Stimulated activated CD4-positive, alpha-beta T cell treated with anti-CD3 and anti-CD28 coated beads, Interleukin-15, amount 100 ng/mL, for 48 hours (primary cell): ENCODE measurements at regions not wholly inside any gene's neighbourhood (a gene's known extent, or its start where the extent isn't known, plus 50 kb on each side); places are given as distances from the start of the nearest gene placed in this dataset.

Experiments
- DNase-seq, 2 donors: peaks; one replicate each; pipeline ENCODE4 v3.0.0-alpha.2; 2020; ENCODE audit warnings: low read depth in 2 of 2

GRCh38 chr2:240284503-240285259 is 144.2 kb upstream of the OTOS start:
- DNase-seq: no peak

DNA sequence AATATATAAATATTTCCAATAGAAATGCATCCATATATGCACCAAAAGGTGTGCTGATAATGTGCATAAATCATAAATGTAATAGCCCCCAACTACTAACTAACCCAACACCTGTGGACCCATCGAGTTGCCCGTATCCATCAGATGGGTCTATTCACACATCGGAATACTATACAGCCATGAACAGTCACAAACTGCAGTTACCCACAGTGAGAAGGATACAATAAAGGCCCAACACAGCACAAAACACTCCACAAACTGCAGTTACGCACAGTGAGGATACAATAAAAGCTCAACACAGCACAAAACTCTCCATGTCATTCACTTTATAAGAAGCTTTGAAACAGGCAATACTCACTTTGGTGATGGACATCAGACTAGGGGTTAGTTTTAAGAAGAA is 145.3 kb upstream of the OTOS start:
- DNase-seq: no peak

- no peak for DNase-seq
Observed at GRCh38 chr2:240286596-240286995, 146.1 kb upstream of the OTOS start.

DNA sequence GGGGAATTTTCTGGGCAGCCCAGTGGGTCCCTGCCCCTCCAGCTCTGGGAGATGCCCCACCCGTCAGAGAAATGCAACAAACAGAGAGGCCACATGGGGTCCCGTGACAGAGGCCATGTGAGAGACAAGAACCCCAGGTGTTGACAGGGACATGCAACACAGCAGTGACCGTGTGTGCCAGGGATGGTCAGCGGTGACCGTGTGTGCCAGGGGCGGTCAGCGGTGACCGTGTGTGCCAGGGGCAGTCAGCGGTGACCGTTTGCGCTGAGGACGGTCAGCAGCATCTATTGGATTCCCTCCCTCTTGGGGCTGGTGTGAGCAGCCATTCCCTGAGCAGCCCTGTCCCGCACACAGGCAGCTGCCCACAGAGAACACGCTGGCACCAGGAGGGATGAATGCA is 146.6 kb upstream of the OTOS start:
- DNase-seq: no peak

DNA sequence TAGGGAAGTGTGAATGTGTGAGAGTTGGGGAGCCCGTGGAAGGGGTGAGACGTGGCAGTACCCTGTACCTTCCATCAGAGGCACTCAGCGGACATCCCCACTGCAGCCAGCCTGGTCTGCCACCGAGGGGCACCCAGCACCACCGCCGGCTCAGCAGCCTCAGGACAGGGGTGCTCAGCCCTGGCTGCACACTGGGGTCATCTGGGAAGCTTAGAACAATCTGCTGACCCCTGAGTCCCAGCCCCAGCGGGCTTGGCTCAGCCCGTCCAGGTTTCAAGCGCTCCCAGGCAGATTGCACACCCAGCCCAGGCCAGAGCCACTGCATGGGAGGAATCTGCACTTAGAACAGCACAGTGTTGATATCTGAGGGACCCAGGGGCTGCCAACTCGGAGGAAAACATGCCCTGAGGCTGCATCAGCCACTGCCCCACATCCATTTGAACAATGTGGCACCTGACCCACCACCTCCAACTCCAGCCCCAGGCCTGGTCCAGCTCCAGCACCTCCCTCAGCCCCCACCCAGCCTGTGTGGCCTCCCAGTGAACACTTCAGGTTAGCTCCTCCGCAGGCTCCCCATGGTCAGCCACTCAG is 147.1 kb upstream of the OTOS start:
- DNase-seq: no peak

- DNase-seq: no peak
Observed at GRCh38 chr2:240288087-240288521, 147.4 kb upstream of the GPC1 start.

- no peak for DNase-seq
Observed at GRCh38 chr2:240289701-240290431, 145.6 kb upstream of the GPC1 start.

GRCh38 chr2:240290432-240291336 is 144.8 kb upstream of the GPC1 start:
- DNase-seq: no peak

DNA sequence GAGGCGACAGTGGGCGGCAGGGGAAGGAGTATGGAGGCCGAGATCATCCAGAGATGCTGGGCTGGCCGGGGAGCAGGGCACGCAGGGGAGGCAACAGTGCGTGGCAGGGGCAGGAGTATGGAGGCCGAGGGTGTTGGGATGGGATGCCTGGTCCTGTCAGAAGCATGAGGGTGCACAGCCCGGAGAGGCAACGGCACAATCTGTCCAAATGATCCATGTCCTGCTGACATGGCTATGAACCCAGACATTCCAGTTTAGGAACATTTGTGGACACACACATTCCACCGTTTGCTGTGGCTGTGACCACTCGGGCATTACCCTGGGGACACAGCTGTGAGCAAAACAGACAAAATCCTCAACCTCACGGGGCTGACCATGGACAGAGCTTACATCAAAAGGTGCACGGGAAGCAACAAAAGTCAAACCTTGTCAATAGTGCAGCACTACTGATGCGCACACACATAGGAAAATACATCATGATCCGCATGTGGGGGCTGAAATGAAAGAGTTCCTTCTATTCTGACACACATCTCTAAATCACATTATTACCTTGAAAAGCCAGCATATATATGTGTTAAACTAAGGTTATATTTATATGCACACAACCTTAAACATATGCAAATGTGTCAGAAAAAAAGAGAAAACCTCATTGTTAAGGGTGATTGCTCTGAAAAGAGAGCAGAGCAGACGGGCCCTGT is 144.0 kb upstream of the GPC1 start:
- DNase-seq: no peak

- DNase-seq: no peak
Observed at GRCh38 chr2:240292035-240292574, 143.4 kb upstream of the GPC1 start.

DNA sequence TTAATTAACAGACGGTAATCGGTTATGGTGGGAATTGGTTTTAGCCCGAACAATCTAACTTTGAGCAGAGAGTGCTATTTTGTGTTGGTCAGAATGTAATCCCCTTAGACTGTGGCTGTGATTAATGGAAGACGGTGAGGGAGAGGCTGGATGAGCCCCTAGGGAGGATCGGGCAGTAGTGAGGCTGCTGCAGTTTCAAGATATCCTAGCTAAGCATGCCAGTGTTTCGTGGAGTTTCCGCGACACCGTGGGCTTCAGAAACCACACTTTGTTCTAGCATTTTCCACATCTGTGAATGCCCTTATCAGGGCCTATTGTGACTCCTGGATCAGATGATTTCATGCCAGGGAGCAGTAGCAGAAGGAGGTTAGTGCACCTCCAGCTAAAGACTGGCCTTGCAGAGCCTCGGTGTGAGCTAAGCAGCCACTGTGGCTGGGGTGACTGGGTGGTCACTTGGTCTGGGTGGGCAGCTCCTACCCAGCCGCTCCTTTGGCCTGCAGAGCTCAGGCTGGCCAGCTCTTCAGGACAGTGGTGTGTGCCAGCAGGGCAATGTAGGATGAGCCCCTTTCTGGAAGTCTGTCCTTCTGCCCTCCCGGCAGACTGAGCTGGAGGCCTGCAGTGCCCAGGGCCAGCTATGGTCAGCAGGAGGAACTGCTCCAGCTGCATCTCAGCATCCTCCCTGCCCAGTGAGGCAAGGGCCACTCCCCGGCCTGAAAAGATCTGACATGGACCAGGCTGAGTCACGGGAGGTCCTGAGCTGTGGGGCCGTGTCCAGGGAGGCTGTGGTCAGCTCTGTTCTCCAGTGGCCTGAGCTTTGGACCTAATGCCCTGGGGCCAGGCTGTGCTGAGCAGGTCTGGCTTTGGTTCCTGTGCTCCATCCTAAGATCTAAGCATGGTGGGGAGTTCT is 142.6 kb upstream of the GPC1 start:
- no peak for DNase-seq

GRCh38 chr2:240293557-240294461 is 141.7 kb upstream of the GPC1 start:
- no peak for DNase-seq

GRCh38 chr2:240294514-240294913 is 140.9 kb upstream of the GPC1 start:
- no peak for DNase-seq

DNA sequence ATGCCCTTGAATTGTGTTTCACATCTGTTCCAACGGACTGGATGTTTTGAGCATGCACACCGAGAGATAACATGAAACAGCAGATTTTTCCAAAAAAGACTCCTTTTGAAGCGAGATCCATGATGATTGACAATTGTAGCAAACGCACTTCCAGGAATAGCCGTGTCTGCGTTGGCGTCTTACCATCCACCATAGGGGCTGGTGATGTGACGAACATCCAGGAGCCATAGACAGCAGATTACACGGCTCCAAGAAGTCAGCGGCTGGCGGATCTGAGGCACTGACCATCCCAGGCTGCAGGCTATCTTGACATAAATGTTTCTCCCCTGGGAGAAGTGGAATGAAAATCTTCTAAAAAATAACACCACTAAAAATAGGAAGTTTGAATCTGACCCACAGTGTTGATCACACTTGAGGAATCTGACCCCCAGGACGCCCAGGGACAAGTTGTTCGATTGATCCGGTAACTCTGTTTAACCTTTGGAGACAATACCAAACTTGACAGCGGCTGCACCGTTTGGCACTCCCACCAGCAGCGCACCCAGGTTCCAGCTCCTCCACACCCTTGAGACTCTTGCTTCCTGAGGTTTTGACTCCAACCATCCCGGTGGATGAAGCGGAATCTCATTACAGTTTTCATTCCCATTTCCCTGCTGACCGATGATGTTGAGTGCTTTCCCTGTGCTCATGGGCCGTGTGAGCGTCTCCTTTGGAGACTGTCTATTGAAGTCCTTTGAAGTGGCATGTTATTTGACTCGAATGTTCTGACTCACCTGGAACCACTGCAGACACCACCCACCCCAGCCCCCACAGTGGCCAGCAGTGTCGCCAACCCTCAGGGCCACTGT is 140.0 kb upstream of the GPC1 start:
- no peak for DNase-seq

DNA sequence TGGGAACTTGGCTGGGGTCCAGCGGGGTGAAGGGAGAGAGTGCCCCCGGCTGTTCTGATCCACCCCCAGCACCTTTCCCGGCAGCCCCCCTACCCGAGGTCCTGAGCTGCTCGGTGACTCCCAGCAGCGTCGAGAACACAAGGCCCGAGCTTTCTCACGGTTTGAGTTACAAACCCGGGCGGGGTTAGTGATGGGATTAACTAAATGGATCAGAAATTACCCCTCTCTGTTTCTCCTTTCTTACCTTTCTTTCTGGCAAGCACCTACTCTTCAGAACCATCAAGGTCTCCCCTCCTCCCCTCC is 139.4 kb upstream of the GPC1 start:
- DNase-seq: no peak

DNA sequence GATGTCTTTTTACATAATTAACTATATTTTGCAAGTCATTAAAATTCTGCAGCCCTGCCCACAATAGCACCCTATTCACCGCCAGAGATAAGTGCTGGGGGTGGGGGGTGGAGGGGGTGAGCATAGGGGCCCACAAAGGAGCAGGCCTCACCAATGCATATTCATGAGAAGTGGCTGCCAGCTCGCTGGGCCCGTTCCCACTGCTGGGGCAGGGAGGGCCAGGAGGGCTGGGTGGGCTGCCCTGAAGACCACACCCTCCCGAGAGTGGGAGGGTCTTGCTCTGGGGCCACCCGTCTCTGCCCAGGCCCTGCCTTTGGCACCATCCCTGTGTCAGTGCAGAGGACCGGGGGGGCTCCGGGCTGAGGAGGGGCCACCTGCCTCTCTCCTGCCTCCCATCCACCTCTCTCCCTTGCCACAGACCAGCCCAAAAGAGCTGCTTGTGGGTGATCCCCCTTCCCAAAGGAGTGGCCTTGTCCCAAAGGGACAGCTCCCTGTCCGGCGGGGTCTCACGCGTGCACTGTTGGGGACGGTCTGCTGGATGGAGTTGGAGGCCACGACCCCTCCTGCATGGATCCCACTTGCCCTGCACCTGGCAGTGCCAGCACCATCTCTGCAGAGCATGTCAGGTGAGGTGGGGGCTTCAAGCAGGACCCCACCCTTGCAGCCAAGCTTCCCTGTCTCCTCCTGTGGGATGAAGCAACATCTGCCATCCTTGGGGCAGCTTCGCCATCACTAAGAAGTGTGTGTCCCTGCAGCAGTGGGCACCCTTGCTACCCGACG is 138.8 kb upstream of the GPC1 start:
- DNase-seq: no peak
